ENCODE measurements at regions not wholly inside any gene's neighbourhood (a gene's known extent, or its start where the extent isn't known, plus 50 kb on each side); places are given as distances from the start of the nearest gene placed in this dataset.

- no peak overlapping the region for H3K9ac ChIP-seq
- no peak for TF ChIP-seq Cebpa-rat (IDR thresholded peaks at IDR 0.05)
- no peak overlapping the region for H3K27ac ChIP-seq
- peaks cover 0 to 71% (median 23%) of the 10 kb centered on the region in 11 experiments; a peak in 16 of 22 replicates for H4K20me1 ChIP-seq
- H3K36me3 ChIP-seq: no peaks in the 10 kb centered on the region
- H3K27me3 ChIP-seq: peaks cover 98 to 100% (median 100%) of the 10 kb centered on the region in 11 experiments
- peaks cover 7 to 28% (median 13%) of the 10 kb centered on the region in 11 experiments for H3K9me3 ChIP-seq (replicated peaks in 1 of 11)
- H3K4me1 ChIP-seq: no peaks in the 10 kb centered on the region
- no peak overlapping the region for H3K4me3 ChIP-seq
- no peak overlapping the region for H3K4me2 ChIP-seq
Observed at GRCh38 chr7:25864511-25864910, 287.5 kb upstream of the NFE2L3 start.

DNA sequence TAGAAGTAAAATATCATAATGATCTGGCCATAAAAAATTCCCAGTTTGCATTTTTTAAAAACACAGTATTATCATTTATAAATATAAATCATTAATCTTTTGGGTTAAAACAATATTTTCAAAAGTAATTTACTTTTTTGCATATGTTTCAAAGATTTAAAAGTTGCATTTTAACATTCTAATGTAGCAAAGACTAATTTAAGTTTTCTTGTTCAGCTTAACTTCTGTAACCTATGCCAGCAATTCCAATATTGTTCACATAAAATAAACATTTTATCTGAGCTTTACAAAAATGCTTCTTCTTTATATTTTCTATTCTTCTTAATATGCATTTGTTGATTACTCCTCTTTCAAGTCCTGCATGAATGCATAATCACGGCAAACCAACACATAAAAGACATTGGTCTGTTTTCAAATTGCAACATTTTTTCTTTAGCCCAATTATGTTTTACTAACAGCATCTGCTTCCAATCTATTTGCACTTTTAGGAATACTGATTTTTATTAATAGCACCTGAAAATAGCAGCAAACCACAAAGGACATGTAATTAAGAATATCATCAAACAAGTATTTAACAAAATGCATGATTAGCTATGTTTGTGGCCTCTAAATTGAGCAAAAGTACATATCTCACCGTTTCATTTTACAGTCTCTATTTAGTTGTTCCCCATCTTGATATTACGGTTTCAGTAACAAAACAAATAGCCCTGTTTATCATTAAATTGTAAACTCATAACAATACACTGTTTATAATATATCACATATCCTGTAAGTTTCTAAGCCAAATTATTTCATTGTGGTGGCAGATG, 286.9 kb upstream of the NFE2L3 start:
- H3K36me3 ChIP-seq: no peaks in the 10 kb centered on the region
- no peak for TF ChIP-seq Cebpa-rat (IDR thresholded peaks at IDR 0.05)
- no peaks in the 10 kb centered on the region for H3K4me1 ChIP-seq
- peaks cover 7 to 22% (median 13%) of the 10 kb centered on the region in 11 experiments; a peak in 21 of 22 replicates for H3K9me3 ChIP-seq (replicated peaks in 1 of 11)
- peaks cover 98 to 100% (median 100%) of the 10 kb centered on the region in 11 experiments for H3K27me3 ChIP-seq
- H3K27ac ChIP-seq: no peak overlapping the region
- H3K4me2 ChIP-seq: no peak overlapping the region
- H4K20me1 ChIP-seq: peaks cover 0 to 67% (median 23%) of the 10 kb centered on the region in 11 experiments; a peak in 15 of 22 replicates
- no peak overlapping the region for H3K4me3 ChIP-seq
- no peak overlapping the region for H3K9ac ChIP-seq

DNA sequence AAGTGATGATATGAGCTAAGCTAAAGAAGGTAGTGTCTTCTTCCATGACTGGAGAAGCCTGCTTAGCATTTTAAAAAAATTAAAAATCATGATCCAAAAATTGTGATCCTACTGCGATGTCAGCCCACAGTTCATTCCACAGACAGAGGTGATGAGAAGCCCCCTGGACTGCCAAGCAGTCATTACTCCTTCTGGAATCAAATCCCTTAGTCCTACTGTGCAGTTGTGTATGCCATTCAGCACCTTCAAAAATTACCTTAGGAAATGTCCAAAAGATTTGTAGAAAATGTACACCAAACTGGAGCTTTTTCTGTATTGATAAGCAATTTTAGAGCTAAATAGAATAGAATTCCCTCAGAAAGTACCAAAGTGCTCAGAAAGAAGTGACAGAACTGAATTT, 283.5 kb upstream of the NFE2L3 start:
- H3K27me3 ChIP-seq: peaks cover 70 to 85% (median 75%) of the 10 kb centered on the region in 11 experiments
- peaks cover 0 to 37% (median 2%) of the 10 kb centered on the region in 11 experiments; a peak in 11 of 22 replicates for H4K20me1 ChIP-seq
- H3K4me3 ChIP-seq: no peak overlapping the region
- no peaks in the 10 kb centered on the region for H3K9me3 ChIP-seq (replicated peaks in 1 of 11)
- no peak overlapping the region for H3K9ac ChIP-seq
- H3K4me2 ChIP-seq: no peak overlapping the region
- no peaks in the 10 kb centered on the region for H3K36me3 ChIP-seq
- TF ChIP-seq Cebpa-rat (IDR thresholded peaks at IDR 0.05): no peak
- H3K27ac ChIP-seq: no peak overlapping the region
- no peaks in the 10 kb centered on the region for H3K4me1 ChIP-seq

GRCh38 chr7:25870574-25870973, 281.4 kb upstream of the NFE2L3 start:
- Histone ChIP-seq H4K20me1 (peaks cover 0 to 23% (median 0%) of the 10 kb centered on the region in 11 experiments; a peak in 7 of 22 replicates), H3K36me3 (no peaks in the 10 kb centered on the region), H3K4me3 (no peak overlapping the region), H3K27ac (no peak overlapping the region), H3K9me3 (replicated peaks in 1 of 11) (no peaks in the 10 kb centered on the region; a peak in 1 of 22 replicates), H3K4me2 (no peak overlapping the region), H3K27me3 (peaks cover 51 to 64% (median 55%) of the 10 kb centered on the region in 11 experiments), H3K9ac (no peak overlapping the region), H3K4me1 (no peaks in the 10 kb centered on the region)
- no peak for TF ChIP-seq Cebpa-rat (IDR thresholded peaks at IDR 0.05)

GRCh38 chr7:25876092-25876491, 275.9 kb upstream of the NFE2L3 start:
- H3K27ac ChIP-seq: no peak overlapping the region

GRCh38 chr7:25877802-25878789, 273.9 kb upstream of the NFE2L3 start:
- H3K4me1 ChIP-seq: peaks cover 0 to 10% (median 3%) of the 10 kb centered on the region in 10 experiments; a peak in 5 of 20 replicates
- H3K4me2 ChIP-seq: peak overlapping the region in 6 of 11 experiments; percentile 0 to 44 (median 24); a peak in 7 of 22 replicates
- TF ChIP-seq Cebpa-rat (IDR thresholded peaks at IDR 0.05): no peak
- H3K9me3 ChIP-seq (replicated peaks in 1 of 11): peaks cover 0 to 8% (median 0%) of the 10 kb centered on the region in 11 experiments; a peak in 1 of 22 replicates
- no peak overlapping the region for H3K9ac ChIP-seq
- H3K27ac ChIP-seq: no peak overlapping the region
- H3K27me3 ChIP-seq: no peaks in the 10 kb centered on the region; a peak in 1 of 22 replicates
- no peaks in the 10 kb centered on the region for H4K20me1 ChIP-seq
- H3K4me3 ChIP-seq: no peak overlapping the region
- no peaks in the 10 kb centered on the region for H3K36me3 ChIP-seq

More at GRCh38 chr7:25876092-25876491, 275.9 kb upstream of the NFE2L3 start:
- no peaks in the 10 kb centered on the region for H4K20me1 ChIP-seq
- no peak overlapping the region for H3K4me3 ChIP-seq
- no peak for TF ChIP-seq Cebpa-rat (IDR thresholded peaks at IDR 0.05)
- H3K36me3 ChIP-seq: no peaks in the 10 kb centered on the region
- peaks cover 0 to 10% (median 3%) of the 10 kb centered on the region in 10 experiments; a peak in 5 of 20 replicates for H3K4me1 ChIP-seq
- H3K9me3 ChIP-seq (replicated peaks in 1 of 11): peaks cover 0 to 8% (median 0%) of the 10 kb centered on the region in 11 experiments; a peak in 1 of 22 replicates
- no peak overlapping the region for H3K9ac ChIP-seq
- no peak overlapping the region for H3K4me2 ChIP-seq
- peaks cover 0 to 9% (median 2%) of the 10 kb centered on the region in 11 experiments; a peak in 4 of 22 replicates for H3K27me3 ChIP-seq

DNA sequence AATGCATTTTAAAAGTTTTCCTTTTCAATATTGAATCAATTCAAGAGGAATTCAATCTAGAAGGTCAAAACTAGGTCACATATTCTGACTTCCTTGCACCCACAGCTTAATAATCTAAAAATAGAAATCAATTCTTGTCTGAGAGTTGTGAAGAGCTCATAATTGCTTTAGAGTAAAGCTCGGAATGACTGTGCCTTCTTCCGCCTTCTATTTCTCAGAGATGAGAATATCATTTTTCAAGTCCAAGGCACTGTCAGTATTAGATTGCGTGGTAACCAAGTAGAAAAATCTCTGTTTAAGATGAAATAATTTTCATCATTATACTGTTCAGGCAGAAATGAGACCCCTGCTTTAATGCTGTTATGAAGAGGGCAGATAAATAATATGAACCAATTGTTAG, 272.2 kb upstream of the NFE2L3 start:
- Histone ChIP-seq H3K9ac (no peak overlapping the region), H3K27ac (no peak overlapping the region), H4K20me1 (no peaks in the 10 kb centered on the region), H3K9me3 (replicated peaks in 1 of 11) (peaks cover 0 to 8% (median 0%) of the 10 kb centered on the region in 11 experiments; a peak in 1 of 22 replicates), H3K36me3 (no peaks in the 10 kb centered on the region), H3K4me1 (peaks cover 0 to 10% (median 3%) of the 10 kb centered on the region in 10 experiments; a peak in 5 of 20 replicates), H3K4me2 (no peak overlapping the region), H3K27me3 (no peaks in the 10 kb centered on the region; a peak in 1 of 22 replicates), H3K4me3 (no peak overlapping the region)
- no peak for TF ChIP-seq Cebpa-rat (IDR thresholded peaks at IDR 0.05)

- peaks cover 0 to 10% (median 3%) of the 10 kb centered on the region in 10 experiments; a peak in 5 of 20 replicates for H3K4me1 ChIP-seq
- H3K4me2 ChIP-seq: no peak overlapping the region
- TF ChIP-seq Cebpa-rat (IDR thresholded peaks at IDR 0.05): no peak
- no peak overlapping the region for H3K4me3 ChIP-seq
- no peaks in the 10 kb centered on the region for H3K9me3 ChIP-seq (replicated peaks in 1 of 11)
- no peaks in the 10 kb centered on the region for H3K36me3 ChIP-seq
- H3K27me3 ChIP-seq: no peaks in the 10 kb centered on the region; a peak in 1 of 22 replicates
- H3K27ac ChIP-seq: no peak overlapping the region
- no peak overlapping the region for H3K9ac ChIP-seq
- H4K20me1 ChIP-seq: no peaks in the 10 kb centered on the region
Observed at GRCh38 chr7:25881317-25882037, 270.5 kb upstream of the NFE2L3 start.

Measured in BLaER1 treated with 17β-estradiol and CSF1 and Interleukin-3, amounts not matched to agents 10 nM and 100 nM (cell line).